ENCODE measurements at regions not wholly inside any gene's neighbourhood (a gene's known extent, or its start where the extent isn't known, plus 50 kb on each side); places are given as distances from the start of the nearest gene placed in this dataset.

- ChIA-PET CTCF (no interaction called here), POLR2A (no interaction called here)
- H3K9me3 ChIP-seq: no peaks in the 10 kb centered on the region
- Mint-ChIP-seq H3K9me3 (no peaks in the 10 kb centered on the region), H3K4me3 (no peak overlapping the region), H3K4me1 (no peaks in the 10 kb centered on the region), H3K36me3 (no peaks in the 10 kb centered on the region), H3K27me3 (peaks cover 21% of the 10 kb centered on the region in 2 donors), H3K27ac (no peak overlapping the region)
- H3K27ac ChIP-seq (ENCODE audit: low read length): no peak overlapping the region
- no peaks in the 10 kb centered on the region for H3K27me3 ChIP-seq (replicated peaks in 1 of 2; ENCODE audit: control insufficient read depth in 2 of 2, extremely low read depth in 1 of 2, insufficient read depth in 2 of 2, low read length in 1 of 2)
- ATAC-seq (replicated peaks in 1 of 4) (no peak), DNase-seq (no peak)
- no CpG with 5 or more reads among the region's 3 CpGs for WGBS (ENCODE audit: insufficient coverage)
- H3K36me3 ChIP-seq (ENCODE audit: control insufficient read depth in 2 of 2, extremely low read depth in 1 of 2, insufficient read depth in 1 of 2, low read length in 1 of 2): no peaks in the 10 kb centered on the region
- H3K4me1 ChIP-seq (ENCODE audit: control insufficient read depth in 1 of 2, extremely low read depth in 1 of 2, insufficient read depth in 2 of 2, low read length in 2 of 2): no peaks in the 10 kb centered on the region
- no peak overlapping the region for H3K4me3 ChIP-seq (ENCODE audit: control insufficient read depth in 1 of 2, extremely low read depth in 1 of 2, low read length in 1 of 2)
These were observed 483.5 kb upstream of the TNC start for GRCh38 chr9:115601434-115601833.

GRCh38 chr9:115604831-115605483 lies 487.0 kb upstream of the TNC start:
- Mint-ChIP-seq H3K4me3 (no peak overlapping the region), H3K36me3 (no peaks in the 10 kb centered on the region), H3K27me3 (peaks cover 3 to 8% of the 10 kb centered on the region in 2 donors), H3K9me3 (no peaks in the 10 kb centered on the region), H3K27ac (no peak overlapping the region), H3K4me1 (no peaks in the 10 kb centered on the region)
- Histone ChIP-seq H3K36me3 (ENCODE audit: control insufficient read depth in 2 of 2, extremely low read depth in 1 of 2, insufficient read depth in 1 of 2, low read length in 1 of 2) (no peaks in the 10 kb centered on the region), H3K27me3 (replicated peaks in 1 of 2; ENCODE audit: control insufficient read depth in 2 of 2, extremely low read depth in 1 of 2, insufficient read depth in 2 of 2, low read length in 1 of 2) (no peaks in the 10 kb centered on the region), H3K4me1 (ENCODE audit: control insufficient read depth in 1 of 2, extremely low read depth in 1 of 2, insufficient read depth in 2 of 2, low read length in 2 of 2) (no peaks in the 10 kb centered on the region), H3K27ac (ENCODE audit: low read length) (no peak overlapping the region), H3K4me3 (ENCODE audit: control insufficient read depth in 1 of 2, extremely low read depth in 1 of 2, low read length in 1 of 2) (no peak overlapping the region), H3K9me3 (no peaks in the 10 kb centered on the region)
- CTCF ChIA-PET: interaction anchor here in 1 of 2 donors (1.2 kb wide), 1 partner anchor 12 kb away, joined by 4 read pairs; no protein-coding TSS in a partner anchor
- POLR2A ChIA-PET: no interaction called here
- ATAC-seq (replicated peaks in 1 of 4) (no peak), DNase-seq (no peak)
- WGBS (ENCODE audit: insufficient coverage): 80% methylated on average over 1 of the region's 2 CpGs

- Mint-ChIP-seq H3K9me3 (no peaks in the 10 kb centered on the region), H3K4me1 (no peaks in the 10 kb centered on the region), H3K4me3 (no peak overlapping the region), H3K36me3 (no peaks in the 10 kb centered on the region), H3K27me3 (peaks cover under 1% of the 10 kb centered on the region in 2 donors), H3K27ac (no peak overlapping the region)
- ATAC-seq (replicated peaks in 1 of 4) (no peak), DNase-seq (no peak)
- ChIA-PET POLR2A (no interaction called here), CTCF (no interaction called here)
- Histone ChIP-seq H3K9me3 (no peaks in the 10 kb centered on the region), H3K4me3 (ENCODE audit: control insufficient read depth in 1 of 2, extremely low read depth in 1 of 2, low read length in 1 of 2) (no peak overlapping the region), H3K27ac (ENCODE audit: low read length) (no peak overlapping the region), H3K36me3 (ENCODE audit: control insufficient read depth in 2 of 2, extremely low read depth in 1 of 2, insufficient read depth in 1 of 2, low read length in 1 of 2) (no peaks in the 10 kb centered on the region), H3K27me3 (replicated peaks in 1 of 2; ENCODE audit: control insufficient read depth in 2 of 2, extremely low read depth in 1 of 2, insufficient read depth in 2 of 2, low read length in 1 of 2) (no peaks in the 10 kb centered on the region), H3K4me1 (ENCODE audit: control insufficient read depth in 1 of 2, extremely low read depth in 1 of 2, insufficient read depth in 2 of 2, low read length in 2 of 2) (no peaks in the 10 kb centered on the region)
These were observed 488.9 kb upstream of the TNC start for GRCh38 chr9:115606838-115607237.

- H3K27me3 Mint-ChIP-seq: peaks cover 2 to 9% of the 10 kb centered on the region in 2 donors
- H3K4me3 Mint-ChIP-seq: no peak overlapping the region
- no peak for ATAC-seq (replicated peaks in 1 of 4)
- DNase-seq: no peak
- Histone ChIP-seq H3K9me3 (no peaks in the 10 kb centered on the region), H3K27me3 (replicated peaks in 1 of 2; ENCODE audit: control insufficient read depth in 2 of 2, extremely low read depth in 1 of 2, insufficient read depth in 2 of 2, low read length in 1 of 2) (peaks cover 0 to 2% of the 10 kb centered on the region in 2 experiments), H3K4me1 (ENCODE audit: control insufficient read depth in 1 of 2, extremely low read depth in 1 of 2, insufficient read depth in 2 of 2, low read length in 2 of 2) (no peaks in the 10 kb centered on the region), H3K36me3 (ENCODE audit: control insufficient read depth in 2 of 2, extremely low read depth in 1 of 2, insufficient read depth in 1 of 2, low read length in 1 of 2) (no peaks in the 10 kb centered on the region), H3K27ac (ENCODE audit: low read length) (no peak overlapping the region), H3K4me3 (ENCODE audit: control insufficient read depth in 1 of 2, extremely low read depth in 1 of 2, low read length in 1 of 2) (no peak overlapping the region)
- WGBS (ENCODE audit: insufficient coverage): 95% methylated on average over 3 of the region's 4 CpGs
- no peaks in the 10 kb centered on the region for H3K36me3 Mint-ChIP-seq
- no peak overlapping the region for H3K27ac Mint-ChIP-seq
- ChIA-PET CTCF (no interaction called here), POLR2A (no interaction called here)
- peaks cover 0 to 9% (median 0%) of the 10 kb centered on the region in 3 donors for H3K9me3 Mint-ChIP-seq
- H3K4me1 Mint-ChIP-seq: no peaks in the 10 kb centered on the region
These were observed 496.5 kb upstream of the TNC start for GRCh38 chr9:115614326-115614999.

- Histone ChIP-seq H3K4me3 (ENCODE audit: control insufficient read depth in 1 of 2, extremely low read depth in 1 of 2, low read length in 1 of 2) (no peak overlapping the region), H3K9me3 (no peaks in the 10 kb centered on the region), H3K4me1 (ENCODE audit: control insufficient read depth in 1 of 2, extremely low read depth in 1 of 2, insufficient read depth in 2 of 2, low read length in 2 of 2) (no peaks in the 10 kb centered on the region), H3K27me3 (replicated peaks in 1 of 2; ENCODE audit: control insufficient read depth in 2 of 2, extremely low read depth in 1 of 2, insufficient read depth in 2 of 2, low read length in 1 of 2) (peaks cover 0 to 2% of the 10 kb centered on the region in 2 experiments), H3K27ac (ENCODE audit: low read length) (no peak overlapping the region), H3K36me3 (ENCODE audit: control insufficient read depth in 2 of 2, extremely low read depth in 1 of 2, insufficient read depth in 1 of 2, low read length in 1 of 2) (no peaks in the 10 kb centered on the region)
- Mint-ChIP-seq H3K4me1 (no peaks in the 10 kb centered on the region), H3K27ac (no peak overlapping the region), H3K4me3 (no peak overlapping the region), H3K9me3 (peaks cover 0 to 10% (median 1%) of the 10 kb centered on the region in 3 donors), H3K27me3 (peaks cover 2 to 10% of the 10 kb centered on the region in 2 donors), H3K36me3 (no peaks in the 10 kb centered on the region)
- no CpG with 5 or more reads among the region's 3 CpGs for WGBS (ENCODE audit: insufficient coverage)
- DNase-seq: no peak
- ChIA-PET CTCF (interaction anchor here in 1 of 2 donors (0.6 kb wide), 1 partner anchor 281 kb away, joined by 3 read pairs; no protein-coding TSS in a partner anchor), POLR2A (no interaction called here)
- ATAC-seq (replicated peaks in 1 of 4): no peak
These were observed 497.0 kb upstream of the TNC start for GRCh38 chr9:115615000-115615401.

GRCh38 chr9:115615821-115616665 lies 498.1 kb upstream of the TNC start:
- Histone ChIP-seq H3K4me1 (ENCODE audit: control insufficient read depth in 1 of 2, extremely low read depth in 1 of 2, insufficient read depth in 2 of 2, low read length in 2 of 2) (no peaks in the 10 kb centered on the region), H3K27ac (ENCODE audit: low read length) (no peak overlapping the region), H3K9me3 (no peaks in the 10 kb centered on the region), H3K27me3 (replicated peaks in 1 of 2; ENCODE audit: control insufficient read depth in 2 of 2, extremely low read depth in 1 of 2, insufficient read depth in 2 of 2, low read length in 1 of 2) (peaks cover 0 to 2% of the 10 kb centered on the region in 2 experiments), H3K4me3 (ENCODE audit: control insufficient read depth in 1 of 2, extremely low read depth in 1 of 2, low read length in 1 of 2) (no peak overlapping the region), H3K36me3 (ENCODE audit: control insufficient read depth in 2 of 2, extremely low read depth in 1 of 2, insufficient read depth in 1 of 2, low read length in 1 of 2) (no peaks in the 10 kb centered on the region)
- H3K4me1 Mint-ChIP-seq: no peaks in the 10 kb centered on the region
- POLR2A ChIA-PET: no interaction called here
- CTCF ChIA-PET: interaction anchor here in 1 of 2 donors (0.6 kb wide), 1 partner anchor 282 kb away, joined by 3 read pairs; no protein-coding TSS in a partner anchor
- H3K27me3 Mint-ChIP-seq: peaks cover 2 to 18% of the 10 kb centered on the region in 2 donors
- H3K9me3 Mint-ChIP-seq: peaks cover 0 to 18% (median 8%) of the 10 kb centered on the region in 3 donors
- WGBS (ENCODE audit: insufficient coverage): 38% methylated on average over 1 of the region's 4 CpGs
- DNase-seq (no peak), ATAC-seq (replicated peaks in 1 of 4) (no peak)
- H3K4me3 Mint-ChIP-seq: no peak overlapping the region
- no peaks in the 10 kb centered on the region for H3K36me3 Mint-ChIP-seq
- no peak overlapping the region for H3K27ac Mint-ChIP-seq

Data from T-cell (primary cell).